ENCODE measurements at regions not wholly inside any gene's neighbourhood (a gene's known extent, or its start where the extent isn't known, plus 50 kb on each side); places are given as distances from the start of the nearest gene placed in this dataset.

DNA sequence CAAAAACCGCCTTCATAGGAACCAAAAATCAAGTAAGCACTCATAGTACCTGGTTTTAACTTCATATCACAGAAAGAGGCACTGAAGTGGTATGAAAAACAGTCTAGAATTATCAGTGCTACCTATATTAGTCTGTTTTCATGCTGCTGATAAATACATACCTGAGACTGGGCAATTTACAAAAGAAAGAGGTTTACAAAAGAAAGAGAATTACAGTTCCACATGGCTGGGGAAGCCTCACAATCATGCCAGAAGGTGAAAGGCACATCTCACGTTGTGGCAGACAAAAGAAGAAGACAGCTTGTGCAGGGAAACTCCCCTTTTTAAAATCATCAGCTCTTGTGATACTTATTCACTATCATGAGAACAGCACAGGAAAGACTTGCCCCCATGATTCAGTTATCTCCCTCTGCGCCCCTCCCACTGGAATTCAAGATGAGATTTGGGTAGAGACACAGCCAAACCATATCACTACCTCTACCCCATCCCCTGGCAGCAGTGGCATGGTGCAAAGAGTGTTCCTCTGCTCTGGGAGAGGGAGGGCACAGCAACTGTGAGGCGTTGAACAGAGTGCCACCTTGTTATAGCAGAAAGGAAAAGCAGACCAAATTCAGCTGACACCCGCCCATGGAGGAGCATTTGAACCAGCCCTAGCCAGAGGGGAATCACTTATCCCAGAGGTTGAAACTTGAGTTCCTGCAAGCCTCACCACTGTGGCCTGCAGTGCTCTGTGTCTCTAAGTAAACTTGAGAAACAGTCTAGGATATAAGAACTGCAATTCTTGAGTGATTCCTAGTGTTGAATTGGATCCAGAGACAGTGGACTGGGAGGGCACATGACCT lies 61.9 kb upstream of the PTPRZ1 start:
- H3K27ac ChIP-seq, result no peak overlapping the region
- WGBS, 2 donors, result 44 to 65% methylated on average over 5 of the region's 5 CpGs
- H3K4me3 ChIP-seq, result no peak overlapping the region
- no peaks in the 10 kb centered on the region for H3K27me3 ChIP-seq
- TF ChIP-seq, protein P1, sequence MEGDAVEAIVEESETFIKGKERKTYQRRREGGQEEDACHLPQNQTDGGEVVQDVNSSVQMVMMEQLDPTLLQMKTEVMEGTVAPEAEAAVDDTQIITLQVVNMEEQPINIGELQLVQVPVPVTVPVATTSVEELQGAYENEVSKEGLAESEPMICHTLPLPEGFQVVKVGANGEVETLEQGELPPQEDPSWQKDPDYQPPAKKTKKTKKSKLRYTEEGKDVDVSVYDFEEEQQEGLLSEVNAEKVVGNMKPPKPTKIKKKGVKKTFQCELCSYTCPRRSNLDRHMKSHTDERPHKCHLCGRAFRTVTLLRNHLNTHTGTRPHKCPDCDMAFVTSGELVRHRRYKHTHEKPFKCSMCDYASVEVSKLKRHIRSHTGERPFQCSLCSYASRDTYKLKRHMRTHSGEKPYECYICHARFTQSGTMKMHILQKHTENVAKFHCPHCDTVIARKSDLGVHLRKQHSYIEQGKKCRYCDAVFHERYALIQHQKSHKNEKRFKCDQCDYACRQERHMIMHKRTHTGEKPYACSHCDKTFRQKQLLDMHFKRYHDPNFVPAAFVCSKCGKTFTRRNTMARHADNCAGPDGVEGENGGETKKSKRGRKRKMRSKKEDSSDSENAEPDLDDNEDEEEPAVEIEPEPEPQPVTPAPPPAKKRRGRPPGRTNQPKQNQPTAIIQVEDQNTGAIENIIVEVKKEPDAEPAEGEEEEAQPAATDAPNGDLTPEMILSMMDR (IDR thresholded peaks at IDR 0.05), result no peak
- TF ChIP-seq POLR2A (IDR thresholded peaks at IDR 0.05), result no peak
- DNase-seq, result no peak
- intact Hi-C loops (cut with DNase I), result no loop called here
- H3K36me3 ChIP-seq, result no peaks in the 10 kb centered on the region
- H3K9me3 ChIP-seq, result peaks cover 0 to 4% (median 0%) of the 10 kb centered on the region in 3 donors
- no peaks in the 10 kb centered on the region for H3K4me1 ChIP-seq

DNA sequence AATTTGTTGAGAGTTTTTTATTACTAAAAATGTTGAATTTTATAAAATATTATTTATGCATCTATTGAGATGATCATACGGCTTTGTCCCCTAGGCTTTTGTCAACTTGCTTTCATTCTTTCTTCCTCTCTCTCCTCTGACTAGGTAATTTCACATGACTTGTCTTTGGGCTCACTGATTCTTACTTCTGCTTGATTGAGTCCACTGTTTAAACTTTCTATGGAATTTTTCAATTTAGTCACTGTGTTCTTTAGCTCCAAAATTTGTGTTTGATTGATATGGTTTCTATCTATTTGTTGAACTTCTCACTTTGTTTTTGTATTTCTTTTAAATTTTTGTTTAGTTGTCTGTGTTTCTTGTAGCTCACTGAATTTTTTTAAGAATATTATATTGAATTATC lies 65.9 kb upstream of the PTPRZ1 start:
- Histone ChIP-seq H3K27ac (no peak overlapping the region), H3K4me1 (peaks cover 0 to 17% (median 0%) of the 10 kb centered on the region in 3 donors), H3K9me3 (peaks cover 0 to 4% (median 0%) of the 10 kb centered on the region in 3 donors), H3K4me3 (no peak overlapping the region), H3K36me3 (no peaks in the 10 kb centered on the region), H3K27me3 (no peaks in the 10 kb centered on the region)
- intact Hi-C loops (cut with DNase I), result no loop called here
- DNase-seq, result no peak
- TF ChIP-seq, protein P1 (IDR thresholded peaks at IDR 0.05), result no peak
- TF ChIP-seq POLR2A (IDR thresholded peaks at IDR 0.05), result no peak
- 90 to 93% methylated on average over 1 of the region's 1 CpG for WGBS, 2 donors

DNA sequence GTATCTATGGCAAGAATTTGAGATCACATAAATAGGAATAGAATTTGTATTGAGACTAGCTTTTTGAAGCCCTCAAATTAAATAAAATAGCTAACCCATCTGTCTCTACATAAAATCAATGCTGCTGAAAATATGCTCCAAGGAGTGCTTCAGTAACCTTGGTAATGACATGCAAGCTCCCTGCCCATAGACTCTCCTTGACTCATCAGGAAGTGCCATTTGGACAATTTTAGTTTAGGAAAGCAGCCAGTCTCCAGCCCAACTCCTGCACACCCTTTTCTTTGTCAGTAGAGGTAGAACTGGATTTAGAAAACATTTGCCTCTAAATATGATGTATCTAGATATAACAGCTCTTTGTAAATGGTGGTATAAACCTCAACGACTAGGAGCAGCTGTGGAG lies 69.9 kb upstream of the PTPRZ1 start:
- peak overlapping the region in 1 of 4 donors; percentile 27 for H3K27ac ChIP-seq
- peaks cover 0 to 3% (median 0%) of the 10 kb centered on the region in 3 donors for H3K9me3 ChIP-seq
- 25 to 27% methylated on average over 1 of the region's 1 CpG for WGBS, 2 donors
- TF ChIP-seq, protein P1 (IDR thresholded peaks at IDR 0.05), result no peak
- TF ChIP-seq POLR2A (IDR thresholded peaks at IDR 0.05), result no peak
- intact Hi-C loops (cut with DNase I), result no loop called here
- H3K36me3 ChIP-seq, result no peaks in the 10 kb centered on the region
- DNase-seq, result no peak
- no peak overlapping the region for H3K4me3 ChIP-seq
- H3K27me3 ChIP-seq, result no peaks in the 10 kb centered on the region
- peaks cover 0 to 33% (median 6%) of the 10 kb centered on the region in 3 donors for H3K4me1 ChIP-seq

DNA sequence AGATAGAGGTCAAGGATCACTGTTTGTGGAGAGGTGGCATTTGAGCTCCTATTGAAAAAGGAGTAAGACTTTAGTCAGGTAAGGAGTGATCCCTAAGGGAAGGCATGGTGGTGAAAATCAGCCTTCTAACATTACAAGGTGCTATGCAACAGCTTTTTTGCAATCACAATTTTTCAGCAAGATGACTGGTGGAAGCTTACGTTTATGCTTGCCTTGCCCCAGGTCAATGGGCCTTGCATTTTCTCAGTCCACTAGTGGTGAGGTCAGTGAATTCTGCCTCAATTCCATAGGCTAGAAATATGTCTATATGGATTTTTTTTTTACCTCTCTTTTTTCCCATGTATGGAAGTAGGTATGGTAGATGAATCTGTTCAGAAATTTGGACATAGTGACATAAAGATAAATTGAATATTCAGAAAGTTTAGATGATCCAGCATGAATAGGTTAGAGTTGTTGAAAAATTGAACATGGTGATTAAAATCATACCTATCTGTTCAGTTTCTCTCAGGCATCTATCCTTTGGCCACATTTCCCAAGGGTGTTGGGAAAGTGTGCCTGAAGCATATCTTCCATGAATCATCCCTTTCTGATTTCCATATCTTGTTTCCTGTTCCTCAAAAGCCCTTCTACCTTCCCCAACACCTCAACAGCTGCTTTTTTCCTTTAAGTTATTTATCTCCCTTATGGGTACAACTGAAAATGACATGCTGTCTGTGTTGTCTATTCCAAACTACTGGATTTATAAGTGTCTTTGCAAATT lies 71.9 kb upstream of the PTPRZ1 start:
- intact Hi-C loops (cut with DNase I), result no loop called here
- DNase-seq, result no peak
- H3K36me3 ChIP-seq, result no peaks in the 10 kb centered on the region
- WGBS, 2 donors, result 76 to 85% methylated on average over 1 of the region's 1 CpG
- no peaks in the 10 kb centered on the region for H3K9me3 ChIP-seq
- TF ChIP-seq, protein P1 (IDR thresholded peaks at IDR 0.05), result no peak
- no peak for TF ChIP-seq POLR2A (IDR thresholded peaks at IDR 0.05)
- H3K27ac ChIP-seq, result no peak overlapping the region
- H3K27me3 ChIP-seq, result no peaks in the 10 kb centered on the region
- peaks cover 0 to 51% (median 14%) of the 10 kb centered on the region in 3 donors for H3K4me1 ChIP-seq
- no peak overlapping the region for H3K4me3 ChIP-seq

DNA sequence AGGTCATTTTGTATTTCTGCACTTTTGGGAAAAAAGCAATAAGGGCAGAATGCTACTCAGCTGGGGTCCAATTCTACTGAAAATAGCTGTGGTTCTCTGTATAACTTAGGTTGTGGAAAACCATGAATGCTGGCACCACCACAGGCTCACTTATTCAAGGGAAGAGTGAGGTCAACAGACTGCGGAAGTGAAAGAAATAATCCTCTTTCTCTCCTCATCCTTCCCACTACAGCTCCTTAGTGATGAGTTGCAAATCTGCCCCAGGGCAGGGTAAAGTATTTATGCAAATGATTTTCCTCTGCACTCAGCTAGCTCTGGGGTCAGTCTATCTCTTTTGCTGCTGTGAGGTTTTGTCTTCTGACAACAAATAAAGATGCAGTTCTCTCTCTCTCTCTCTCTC lies 74.1 kb upstream of the PTPRZ1 start:
- Histone ChIP-seq H3K4me1 (peaks cover 0 to 68% (median 14%) of the 10 kb centered on the region in 3 donors), H3K36me3 (no peaks in the 10 kb centered on the region), H3K27me3 (no peaks in the 10 kb centered on the region), H3K9me3 (no peaks in the 10 kb centered on the region), H3K27ac (peak overlapping the region in 3 of 4 donors; percentile 15 to 82 (median 16)), H3K4me3 (no peak overlapping the region)
- TF ChIP-seq, protein P1 (IDR thresholded peaks at IDR 0.05), result no peak
- TF ChIP-seq POLR2A (IDR thresholded peaks at IDR 0.05), result no peak
- no peak for DNase-seq
- WGBS, 2 donors, result 14 to 36% methylated on average over 1 of the region's 1 CpG
- intact Hi-C loops (cut with DNase I), result no loop called here

All from esophagus squamous epithelium (tissue), 5 donors.